Liver (tissue), 8 donors: ENCODE measurements at regions not wholly inside any gene's neighbourhood (a gene's known extent, or its start where the extent isn't known, plus 50 kb on each side); places are given as distances from the start of the nearest gene placed in this dataset.

ENCODE experiments used
- DNase-seq: peaks from one replicate; pipeline ENCODE4 v3.0.0-alpha.2; 2017; ENCODE audit warnings: low spot score
- H3K27ac ChIP-seq, 2 donors: one replicate each; pipeline ENCODE4 v1.7.0; 2013; ENCODE audit warnings: inconsistent platforms in 2 of 2, low read length in 2 of 2, control low read depth in 1 of 2, low read depth in 1 of 2, mild to moderate bottlenecking in 1 of 2
- H3K27me3 ChIP-seq, 4 donors: one replicate each; pipeline versions ENCODE4 v1.6.1 to v1.7.0; 2013; ENCODE audit warnings: low read length in 3 of 4, inconsistent platforms in 1 of 4, mild to moderate bottlenecking in 1 of 4, moderate library complexity in 1 of 4; ENCODE audit not compliant: control insufficient read depth in 4 of 4, insufficient read depth in 4 of 4
- H3K36me3 ChIP-seq, 4 donors: one replicate each; pipeline versions ENCODE4 v1.6.1 to v1.7.0; 2013; ENCODE audit warnings: low read length in 3 of 4, mild to moderate bottlenecking in 3 of 4, low read depth in 1 of 4, moderate library complexity in 1 of 4; ENCODE audit not compliant: control insufficient read depth in 4 of 4, insufficient read depth in 3 of 4
- H3K4me1 ChIP-seq, 4 donors: one replicate each; pipeline versions ENCODE4 v1.6.1 to v1.7.0; 2013; ENCODE audit warnings: low read length in 3 of 4, mild to moderate bottlenecking in 3 of 4, moderate library complexity in 1 of 4; ENCODE audit not compliant: control insufficient read depth in 4 of 4, insufficient read depth in 4 of 4
- H3K4me3 ChIP-seq, 3 donors: one replicate each; pipeline versions ENCODE4 v1.6.1 to v1.7.0; 2013; ENCODE audit warnings: low read length in 3 of 3, control low read depth in 1 of 3, low read depth in 1 of 3, mild to moderate bottlenecking in 1 of 3
- H3K9ac ChIP-seq, 2 donors: one replicate each; pipeline ENCODE4 v1.7.0; 2013; ENCODE audit warnings: low read length in 2 of 2, mild to moderate bottlenecking in 2 of 2, moderate library complexity in 2 of 2, control low read depth in 1 of 2, low read depth in 1 of 2
- H3K9me3 ChIP-seq, 4 donors: one replicate each; pipeline versions ENCODE4 v1.6.1 to v1.7.0; 2013; ENCODE audit warnings: low read length in 3 of 4; ENCODE audit not compliant: control insufficient read depth in 4 of 4
- EGR1 ChIP-seq, 2 donors: IDR thresholded peaks; 2 replicates each; pipeline ENCODE4 v1.6.1; 2016 to 2018; ENCODE audit warnings: antibody characterized with exemption in 2 of 2, low read depth in 2 of 2
- FOXA1 ChIP-seq: IDR thresholded peaks from 2 replicates; pipeline ENCODE4 v1.6.1; 2016; ENCODE audit warnings: antibody characterized with exemption
- FOXA2 ChIP-seq: IDR thresholded peaks from 2 replicates; pipeline ENCODE4 v1.6.1; 2016; ENCODE audit warnings: antibody characterized with exemption
- GABPA ChIP-seq, 2 donors: IDR thresholded peaks in 1 of 2; conservative IDR thresholded peaks in 1 of 2; 2 replicates each; pipeline ENCODE4 v1.6.1; 2016; ENCODE audit warnings: antibody characterized with exemption in 2 of 2, mild to moderate bottlenecking in 1 of 2, moderate library complexity in 1 of 2
- HNF4A ChIP-seq, 2 donors: conservative IDR thresholded peaks; 2 replicates each; pipeline ENCODE4 v1.6.1; 2016; ENCODE audit warnings: antibody characterized with exemption in 2 of 2, mild to moderate bottlenecking in 2 of 2
- HNF4G ChIP-seq: IDR thresholded peaks from 2 replicates; pipeline ENCODE4 v1.6.1; 2016; ENCODE audit warnings: antibody characterized with exemption
- JUND ChIP-seq, 2 donors: IDR thresholded peaks; 2 replicates each; pipeline ENCODE4 v1.6.1; 2016; ENCODE audit warnings: antibody characterized with exemption in 2 of 2
- NR2F2 ChIP-seq: IDR thresholded peaks from 2 replicates; pipeline ENCODE4 v1.6.1; 2016; ENCODE audit warnings: antibody characterized with exemption
- RAD21 ChIP-seq, 2 donors: IDR thresholded peaks; 2 replicates each; pipeline ENCODE4 v1.6.1; 2016; ENCODE audit warnings: antibody characterized with exemption in 2 of 2, mild to moderate bottlenecking in 2 of 2
- RXRA ChIP-seq, 2 donors: IDR thresholded peaks; 2 replicates each; pipeline ENCODE4 v1.6.1; 2017 to 2018; ENCODE audit warnings: antibody characterized with exemption in 2 of 2, mild to moderate bottlenecking in 1 of 2
- SP1 ChIP-seq: IDR thresholded peaks from 2 replicates; pipeline ENCODE4 v1.6.1; 2018; ENCODE audit warnings: antibody characterized with exemption, mild to moderate bottlenecking
- TAF1 ChIP-seq: conservative IDR thresholded peaks from 2 replicates; pipeline ENCODE4 v1.6.1; 2016; ENCODE audit warnings: antibody characterized with exemption, mild to moderate bottlenecking
- WGBS: extraction: QIAGEN DNeasy Blood & Tissue Kit; methylation state at CpG from one replicate; pipeline ENCODE4 v1.1.7; 2013; 5-methylcytosine and 5-hydroxymethylcytosine counted together
- TF ChIP-seq, protein P1 (sequence below): IDR thresholded peaks from 2 replicates; pipeline ENCODE4 v1.6.1; 2016; ENCODE audit warnings: antibody characterized with exemption
- TF ChIP-seq, protein P2 (sequence below): IDR thresholded peaks from 2 replicates; pipeline ENCODE4 v1.6.1; 2016; ENCODE audit warnings: antibody characterized with exemption
- TF ChIP-seq, protein P3 (sequence below): IDR thresholded peaks from 2 replicates; pipeline ENCODE4 v1.6.1; 2016; ENCODE audit warnings: antibody characterized with exemption
- TF ChIP-seq, protein P4 (sequence below): fragments of 150-350 bp; IDR thresholded peaks from 2 replicates; pipeline ENCODE4 v1.5.1; 2017; ENCODE audit warnings: improper control_type of control experiment, low read depth, low read length; ENCODE audit not compliant: missing input control
- donor health status: healthy.
- donor health status: healthy.
- donor health status: healthy.
- donor health status: healthy.
- donor health status: healthy.

DNA sequence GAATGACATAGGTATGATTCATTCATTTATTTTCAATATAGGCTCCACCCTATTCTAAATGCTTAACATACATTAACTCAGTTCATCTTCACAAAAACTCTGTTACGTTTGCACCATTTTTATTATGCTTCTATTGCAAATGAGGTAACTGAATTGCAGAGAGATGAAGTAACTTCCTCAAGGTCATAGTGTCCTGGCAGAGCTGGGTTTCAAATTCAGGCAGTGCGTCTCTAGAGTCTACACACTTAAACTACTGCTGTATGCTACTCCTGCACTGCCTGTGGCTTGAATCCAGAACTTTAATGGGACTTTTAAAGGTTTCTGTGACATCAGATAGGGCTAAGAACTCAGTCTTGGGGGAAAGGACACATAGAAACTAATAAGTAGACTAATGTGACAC, 413.4 kb downstream of the UBE2NL start (continued):
- TF ChIP-seq RAD21 (IDR thresholded peaks at IDR 0.05): no peak
- no peak for TF ChIP-seq EGR1 (IDR thresholded peaks at IDR 0.05; ENCODE audit: low read depth in 2 of 2)

DNA sequence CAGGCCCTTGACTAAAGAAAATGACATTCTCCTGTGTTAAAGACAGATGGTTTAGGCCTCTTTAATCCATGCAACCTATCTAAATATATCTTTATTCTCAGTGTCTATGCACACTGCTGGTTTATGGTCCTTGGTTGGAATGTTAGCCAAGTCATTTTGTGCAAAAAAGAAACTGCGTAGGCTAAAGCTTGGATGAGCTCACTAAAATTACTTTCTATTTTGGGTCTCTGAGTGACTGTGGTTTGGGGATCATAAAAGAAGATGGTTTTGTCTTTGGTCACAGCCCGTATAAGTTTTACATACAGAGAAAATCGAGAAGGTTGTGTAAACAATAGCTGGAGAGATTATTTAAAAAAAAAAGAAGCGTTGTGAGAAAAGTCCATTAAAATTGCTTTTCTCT, 443.6 kb downstream of the UBE2NL start:
- TF ChIP-seq, protein P1, sequence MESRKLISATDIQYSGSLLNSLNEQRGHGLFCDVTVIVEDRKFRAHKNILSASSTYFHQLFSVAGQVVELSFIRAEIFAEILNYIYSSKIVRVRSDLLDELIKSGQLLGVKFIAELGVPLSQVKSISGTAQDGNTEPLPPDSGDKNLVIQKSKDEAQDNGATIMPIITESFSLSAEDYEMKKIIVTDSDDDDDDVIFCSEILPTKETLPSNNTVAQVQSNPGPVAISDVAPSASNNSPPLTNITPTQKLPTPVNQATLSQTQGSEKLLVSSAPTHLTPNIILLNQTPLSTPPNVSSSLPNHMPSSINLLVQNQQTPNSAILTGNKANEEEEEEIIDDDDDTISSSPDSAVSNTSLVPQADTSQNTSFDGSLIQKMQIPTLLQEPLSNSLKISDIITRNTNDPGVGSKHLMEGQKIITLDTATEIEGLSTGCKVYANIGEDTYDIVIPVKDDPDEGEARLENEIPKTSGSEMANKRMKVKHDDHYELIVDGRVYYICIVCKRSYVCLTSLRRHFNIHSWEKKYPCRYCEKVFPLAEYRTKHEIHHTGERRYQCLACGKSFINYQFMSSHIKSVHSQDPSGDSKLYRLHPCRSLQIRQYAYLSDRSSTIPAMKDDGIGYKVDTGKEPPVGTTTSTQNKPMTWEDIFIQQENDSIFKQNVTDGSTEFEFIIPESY: no peak
- TF ChIP-seq RXRA (IDR thresholded peaks at IDR 0.05) (no peak), SP1 (no peak), JUND (IDR thresholded peaks at IDR 0.05) (no peak), FOXA1 (no peak), GABPA (IDR thresholded peaks at IDR 0.05 in 1 of 2, conservative IDR thresholded peaks at IDR 0.05 in 1 of 2) (no peak), RAD21 (IDR thresholded peaks at IDR 0.05) (no peak), TAF1 (no peak), EGR1 (IDR thresholded peaks at IDR 0.05; ENCODE audit: low read depth in 2 of 2) (no peak), HNF4A (conservative IDR thresholded peaks at IDR 0.05) (no peak), HNF4G (no peak), FOXA2 (no peak), NR2F2 (no peak)
- TF ChIP-seq, protein P2, sequence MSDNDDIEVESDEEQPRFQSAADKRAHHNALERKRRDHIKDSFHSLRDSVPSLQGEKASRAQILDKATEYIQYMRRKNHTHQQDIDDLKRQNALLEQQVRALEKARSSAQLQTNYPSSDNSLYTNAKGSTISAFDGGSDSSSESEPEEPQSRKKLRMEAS: no peak
- TF ChIP-seq, protein P3, sequence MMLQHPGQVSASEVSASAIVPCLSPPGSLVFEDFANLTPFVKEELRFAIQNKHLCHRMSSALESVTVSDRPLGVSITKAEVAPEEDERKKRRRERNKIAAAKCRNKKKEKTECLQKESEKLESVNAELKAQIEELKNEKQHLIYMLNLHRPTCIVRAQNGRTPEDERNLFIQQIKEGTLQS: no peak
- TF ChIP-seq, protein P4, sequence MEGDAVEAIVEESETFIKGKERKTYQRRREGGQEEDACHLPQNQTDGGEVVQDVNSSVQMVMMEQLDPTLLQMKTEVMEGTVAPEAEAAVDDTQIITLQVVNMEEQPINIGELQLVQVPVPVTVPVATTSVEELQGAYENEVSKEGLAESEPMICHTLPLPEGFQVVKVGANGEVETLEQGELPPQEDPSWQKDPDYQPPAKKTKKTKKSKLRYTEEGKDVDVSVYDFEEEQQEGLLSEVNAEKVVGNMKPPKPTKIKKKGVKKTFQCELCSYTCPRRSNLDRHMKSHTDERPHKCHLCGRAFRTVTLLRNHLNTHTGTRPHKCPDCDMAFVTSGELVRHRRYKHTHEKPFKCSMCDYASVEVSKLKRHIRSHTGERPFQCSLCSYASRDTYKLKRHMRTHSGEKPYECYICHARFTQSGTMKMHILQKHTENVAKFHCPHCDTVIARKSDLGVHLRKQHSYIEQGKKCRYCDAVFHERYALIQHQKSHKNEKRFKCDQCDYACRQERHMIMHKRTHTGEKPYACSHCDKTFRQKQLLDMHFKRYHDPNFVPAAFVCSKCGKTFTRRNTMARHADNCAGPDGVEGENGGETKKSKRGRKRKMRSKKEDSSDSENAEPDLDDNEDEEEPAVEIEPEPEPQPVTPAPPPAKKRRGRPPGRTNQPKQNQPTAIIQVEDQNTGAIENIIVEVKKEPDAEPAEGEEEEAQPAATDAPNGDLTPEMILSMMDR: no peak
- H3K4me3 ChIP-seq: no peak overlapping the region
- no peak overlapping the region for H3K9ac ChIP-seq
- H3K9me3 ChIP-seq: no peaks in the 10 kb centered on the region
- DNase-seq: no peak
- no peaks in the 10 kb centered on the region for H3K4me1 ChIP-seq
- WGBS: 77% methylated on average over 4 of the region's 4 CpGs
- no peak overlapping the region for H3K27ac ChIP-seq
- H3K27me3 ChIP-seq: no peaks in the 10 kb centered on the region
- H3K36me3 ChIP-seq: no peaks in the 10 kb centered on the region

DNA sequence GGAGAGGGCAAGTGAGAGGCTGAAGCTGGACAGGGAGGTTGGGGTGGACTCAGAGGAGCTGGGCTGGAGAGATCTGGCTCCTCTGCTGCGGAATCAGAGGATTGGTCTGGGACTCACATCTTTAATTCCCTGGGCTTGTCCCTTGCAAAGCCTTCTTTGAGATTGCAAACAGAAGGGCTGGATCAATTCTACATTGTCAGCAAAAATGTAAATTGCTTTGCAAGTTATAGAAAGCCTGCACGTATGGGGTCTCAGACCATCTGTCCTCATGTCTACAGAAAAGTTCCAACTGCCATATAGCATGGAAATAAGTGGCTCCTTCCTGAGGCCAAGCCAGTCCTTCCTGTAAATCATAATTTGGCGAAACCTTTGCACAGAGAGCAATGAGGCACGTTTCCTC, 449.6 kb downstream of the UBE2NL start:
- 79% methylated on average over 4 of the region's 4 CpGs for WGBS

More for the DNA sequence above, 449.6 kb downstream of the UBE2NL start:
- no peaks in the 10 kb centered on the region for H3K27me3 ChIP-seq
- peaks cover 0 to 2% (median 0%) of the 10 kb centered on the region in 4 donors for H3K9me3 ChIP-seq
- DNase-seq: no peak
- no peak overlapping the region for H3K9ac ChIP-seq
- no peak overlapping the region for H3K4me3 ChIP-seq
- TF ChIP-seq, protein P2: no peak
- no peak for TF ChIP-seq TAF1
- TF ChIP-seq HNF4G: no peak
- TF ChIP-seq JUND (IDR thresholded peaks at IDR 0.05): no peak
- no peak for TF ChIP-seq GABPA (IDR thresholded peaks at IDR 0.05 in 1 of 2, conservative IDR thresholded peaks at IDR 0.05 in 1 of 2)
- H3K27ac ChIP-seq: no peak overlapping the region
- H3K4me1 ChIP-seq: no peaks in the 10 kb centered on the region
- no peaks in the 10 kb centered on the region for H3K36me3 ChIP-seq
